ENCODE measurements at regions not wholly inside any gene's neighbourhood (a gene's known extent, or its start where the extent isn't known, plus 50 kb on each side); places are given as distances from the start of the nearest gene placed in this dataset.
"Not testable (repeated sequence)": the region's sequence is repeated elsewhere in the genome, so short reads cannot be mapped to it uniquely, and the experiment has no call there.

DNA sequence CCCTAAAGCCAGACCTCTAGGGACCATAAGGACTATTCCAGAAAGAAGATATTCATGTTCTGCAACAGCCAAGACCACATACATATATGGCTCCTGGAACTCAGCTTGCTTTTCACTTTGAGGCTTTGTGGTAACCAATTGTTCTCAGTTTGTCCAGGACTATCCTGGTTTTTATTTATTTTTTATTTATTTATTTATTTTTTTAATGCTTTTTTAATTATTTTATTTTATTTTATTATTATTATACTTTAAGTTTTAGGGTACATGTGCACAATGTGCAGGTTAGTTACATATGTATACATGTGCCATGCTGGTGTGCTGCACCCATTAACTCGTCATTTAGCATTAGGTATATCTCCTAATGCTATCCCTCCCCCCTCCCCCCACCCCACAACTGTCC, 201.1 kb downstream of the DIO2 start:
- TF ChIP-seq, protein P1, sequence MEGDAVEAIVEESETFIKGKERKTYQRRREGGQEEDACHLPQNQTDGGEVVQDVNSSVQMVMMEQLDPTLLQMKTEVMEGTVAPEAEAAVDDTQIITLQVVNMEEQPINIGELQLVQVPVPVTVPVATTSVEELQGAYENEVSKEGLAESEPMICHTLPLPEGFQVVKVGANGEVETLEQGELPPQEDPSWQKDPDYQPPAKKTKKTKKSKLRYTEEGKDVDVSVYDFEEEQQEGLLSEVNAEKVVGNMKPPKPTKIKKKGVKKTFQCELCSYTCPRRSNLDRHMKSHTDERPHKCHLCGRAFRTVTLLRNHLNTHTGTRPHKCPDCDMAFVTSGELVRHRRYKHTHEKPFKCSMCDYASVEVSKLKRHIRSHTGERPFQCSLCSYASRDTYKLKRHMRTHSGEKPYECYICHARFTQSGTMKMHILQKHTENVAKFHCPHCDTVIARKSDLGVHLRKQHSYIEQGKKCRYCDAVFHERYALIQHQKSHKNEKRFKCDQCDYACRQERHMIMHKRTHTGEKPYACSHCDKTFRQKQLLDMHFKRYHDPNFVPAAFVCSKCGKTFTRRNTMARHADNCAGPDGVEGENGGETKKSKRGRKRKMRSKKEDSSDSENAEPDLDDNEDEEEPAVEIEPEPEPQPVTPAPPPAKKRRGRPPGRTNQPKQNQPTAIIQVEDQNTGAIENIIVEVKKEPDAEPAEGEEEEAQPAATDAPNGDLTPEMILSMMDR (IDR thresholded peaks at IDR 0.05; ENCODE audit: low read length): not testable (repeated sequence)
- not testable (repeated sequence) for TF ChIP-seq EZH2phosphoT487 (IDR thresholded peaks at IDR 0.05; ENCODE audit: low read length); EZH2 (optimal IDR thresholded peaks at IDR 0.05; ENCODE audit: low read depth, low read length)
